Activated naive CD8-positive, alpha-beta T cell treated with anti-CD3 and anti-CD28 coated beads, Interleukin-2, amount 50 U/mL, for 24 hours (primary cell): ENCODE measurements at regions not wholly inside any gene's neighbourhood (a gene's known extent, or its start where the extent isn't known, plus 50 kb on each side); places are given as distances from the start of the nearest gene placed in this dataset.
"Not testable (repeated sequence)": the region's sequence is repeated elsewhere in the genome, so short reads cannot be mapped to it uniquely, and the experiment has no call there.

Experiments used
- ATAC-seq: fragments of 150-1000 bp; cut with Tn5 transposase; one replicate; pipeline ENCODE4 v1.10.0; 2021
- DNase-seq: peaks from one replicate; pipeline ENCODE4 v3.0.0; 2021
- H3K27ac Mint-ChIP-seq: one replicate; pipeline ENCODE4 v1.8.0; 2021; ENCODE audit warnings: mild to moderate bottlenecking, mixed read lengths
- H3K27me3 Mint-ChIP-seq: one replicate; pipeline ENCODE4 v1.8.0; 2021; ENCODE audit warnings: mixed read lengths
- H3K36me3 Mint-ChIP-seq: one replicate; pipeline ENCODE4 v1.8.0; 2021; ENCODE audit warnings: low read depth, mixed read lengths
- H3K4me1 Mint-ChIP-seq: one replicate; pipeline ENCODE4 v1.8.0; 2021; ENCODE audit warnings: mixed read lengths
- H3K4me3 Mint-ChIP-seq: one replicate; pipeline ENCODE4 v1.8.0; 2021; ENCODE audit warnings: mild to moderate bottlenecking, moderate library complexity, mixed read lengths
- H3K9me3 Mint-ChIP-seq: one replicate; pipeline ENCODE4 v1.8.0; 2021; ENCODE audit warnings: mixed read lengths

DNA sequence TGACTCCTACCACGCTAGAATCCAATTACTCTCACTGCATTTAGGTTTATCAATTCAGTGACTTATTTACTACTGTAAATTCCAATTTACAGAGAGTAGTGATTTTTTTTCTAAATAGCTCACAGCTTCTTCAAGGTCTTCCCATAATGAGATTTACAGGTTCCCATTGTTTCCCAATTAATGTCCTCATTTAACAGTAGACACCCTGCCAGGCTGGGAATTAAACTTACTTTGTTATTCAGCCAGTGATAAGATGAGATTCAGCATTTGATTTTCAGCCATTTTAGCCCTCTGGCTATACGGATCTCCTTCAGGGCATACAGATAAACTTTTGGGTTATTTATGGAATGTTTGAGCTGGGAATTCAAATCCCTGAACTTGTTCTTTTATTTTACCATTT lies 582.9 kb upstream of the EYS start:
- Mint-ChIP-seq H3K9me3 (peaks cover 3% of the 10 kb centered on the region), H3K4me3 (no peak overlapping the region), H3K4me1 (no peaks in the 10 kb centered on the region), H3K27ac (no peak overlapping the region), H3K36me3 (no peaks in the 10 kb centered on the region), H3K27me3 (no peaks in the 10 kb centered on the region)
- ATAC-seq (no peak), DNase-seq (no peak)

DNA sequence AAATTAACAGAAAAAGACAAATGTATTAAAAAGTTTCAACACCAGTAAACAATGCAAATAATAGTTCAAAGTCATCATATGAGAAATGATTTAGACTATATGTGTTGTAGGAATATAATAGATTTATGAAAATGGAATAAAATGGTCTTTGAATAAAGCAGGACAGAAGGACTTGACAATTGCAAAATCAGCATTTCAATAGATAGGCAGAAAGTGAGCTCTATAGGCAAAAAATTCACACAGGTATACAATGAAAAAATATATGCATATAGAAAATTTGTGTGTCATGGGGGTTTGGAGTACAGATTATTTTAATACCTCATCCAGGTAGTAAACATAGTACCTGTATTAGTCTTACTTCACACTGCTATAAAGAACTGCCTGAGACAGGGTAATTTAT lies 571.1 kb upstream of the EYS start:
- Mint-ChIP-seq H3K36me3 (no peaks in the 10 kb centered on the region), H3K9me3 (peaks cover 7% of the 10 kb centered on the region), H3K27me3 (no peaks in the 10 kb centered on the region), H3K4me1 (no peaks in the 10 kb centered on the region), H3K27ac (no peak overlapping the region), H3K4me3 (no peak overlapping the region)
- ATAC-seq: no peak
- no peak for DNase-seq

DNA sequence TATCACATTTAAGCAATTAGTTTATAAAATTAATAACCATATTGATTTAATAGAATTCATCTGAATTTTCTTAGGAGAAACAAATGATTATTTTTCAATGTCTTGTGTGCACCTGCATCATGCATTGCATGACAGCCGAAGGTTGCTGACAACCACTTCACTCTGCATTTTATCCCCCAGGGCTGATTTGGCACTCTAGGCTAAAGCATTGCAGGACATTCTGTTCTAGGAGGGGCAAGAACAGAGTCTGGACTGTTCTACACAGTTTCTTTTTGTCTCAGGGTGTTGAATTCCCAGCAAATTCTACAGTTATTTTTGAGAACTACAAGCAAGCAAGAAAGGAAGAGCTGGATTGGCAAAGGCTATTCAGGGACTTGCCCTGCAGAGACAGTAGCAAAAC lies 570.4 kb upstream of the EYS start:
- ATAC-seq: no peak
- H3K4me3 Mint-ChIP-seq: no peak overlapping the region
- H3K36me3 Mint-ChIP-seq: no peaks in the 10 kb centered on the region
- no peak for DNase-seq
- no peaks in the 10 kb centered on the region for H3K27me3 Mint-ChIP-seq
- no peak overlapping the region for H3K27ac Mint-ChIP-seq
- no peaks in the 10 kb centered on the region for H3K4me1 Mint-ChIP-seq
- peaks cover 7% of the 10 kb centered on the region for H3K9me3 Mint-ChIP-seq

DNA sequence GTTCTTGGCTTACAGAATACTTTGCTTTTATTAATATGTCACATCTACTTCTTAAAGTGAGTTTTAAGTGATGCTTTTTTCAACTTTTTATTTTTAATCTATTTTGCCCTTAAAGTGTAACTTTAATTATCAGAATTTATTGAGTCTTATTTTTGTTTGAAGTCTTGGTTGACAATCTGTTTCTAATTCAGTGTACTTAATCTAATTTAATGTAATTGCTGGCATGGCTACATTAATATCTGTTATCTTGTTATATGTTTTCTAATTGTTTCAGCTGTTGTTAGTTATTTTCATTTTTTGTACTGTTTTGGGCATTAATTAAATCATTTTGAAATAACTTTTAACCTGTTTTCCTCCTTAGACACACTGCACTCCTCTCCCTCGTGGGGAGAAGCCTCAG lies 558.7 kb upstream of the EYS start:
- no peak overlapping the region for H3K4me3 Mint-ChIP-seq
- H3K27ac Mint-ChIP-seq: no peak overlapping the region
- DNase-seq: no peak
- ATAC-seq: no peak
- no peaks in the 10 kb centered on the region for H3K27me3 Mint-ChIP-seq
- H3K36me3 Mint-ChIP-seq: no peaks in the 10 kb centered on the region
- peaks cover 12% of the 10 kb centered on the region for H3K9me3 Mint-ChIP-seq
- no peaks in the 10 kb centered on the region for H3K4me1 Mint-ChIP-seq

DNA sequence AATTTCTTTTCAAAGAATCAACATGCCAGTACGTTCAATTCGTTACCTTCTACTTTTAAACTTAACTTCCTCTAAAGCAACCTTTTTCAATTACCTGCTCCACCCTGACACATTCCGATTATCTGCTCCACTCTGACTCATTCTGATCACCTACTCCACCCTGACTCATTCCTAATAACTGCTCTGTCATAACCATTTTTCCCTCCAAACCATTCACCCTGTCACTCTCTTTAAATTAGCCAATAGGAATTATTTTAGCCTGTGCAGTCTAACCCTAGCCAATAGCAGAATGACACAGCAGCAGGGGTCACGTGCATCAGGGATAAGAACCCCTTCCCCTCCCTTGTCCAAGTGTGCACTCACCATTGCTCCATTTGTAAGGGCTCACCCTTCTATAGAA lies 557.4 kb upstream of the EYS start:
- Mint-ChIP-seq H3K27me3 (no peaks in the 10 kb centered on the region), H3K4me3 (no peak overlapping the region), H3K27ac (no peak overlapping the region), H3K36me3 (no peaks in the 10 kb centered on the region), H3K4me1 (no peaks in the 10 kb centered on the region), H3K9me3 (peaks cover 17% of the 10 kb centered on the region)
- DNase-seq: no peak
- ATAC-seq: no peak

DNA sequence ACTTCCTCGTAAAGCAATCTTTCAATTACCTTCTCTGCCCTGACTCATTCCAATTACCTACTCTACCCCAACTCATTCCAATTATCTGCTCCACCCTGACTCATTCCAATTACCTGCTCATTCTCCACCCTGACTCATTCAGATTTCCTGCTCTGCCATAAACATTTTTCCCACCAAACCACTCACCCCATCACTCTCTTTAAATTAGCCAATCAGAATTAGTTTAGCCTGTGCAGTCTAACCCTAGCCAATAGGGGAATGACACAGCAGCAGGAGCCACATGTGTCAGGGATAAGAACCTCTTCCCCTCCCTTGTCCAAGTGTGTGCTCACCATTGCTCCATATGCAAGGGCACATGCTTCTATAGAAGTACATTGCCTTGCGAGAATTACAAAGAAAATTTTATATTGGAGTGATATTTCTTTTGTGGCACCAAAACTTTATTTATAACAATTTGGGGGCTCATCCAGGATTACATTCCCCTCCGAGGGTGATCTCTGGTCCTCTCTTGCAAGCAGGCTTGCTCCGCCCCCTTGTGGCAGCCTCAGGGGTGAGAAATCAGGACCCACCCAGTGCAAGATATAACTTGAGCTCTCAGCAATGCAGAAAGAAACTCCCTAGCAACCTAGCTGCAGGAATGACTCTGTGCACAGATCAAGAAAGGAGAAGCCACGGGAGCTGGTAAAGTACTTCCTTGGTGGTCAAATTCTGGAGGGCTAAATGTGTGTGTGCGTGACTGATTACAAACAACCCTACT lies 551.9 kb upstream of the EYS start:
- DNase-seq, H3K27me3 Mint-ChIP-seq, H3K27ac Mint-ChIP-seq, H3K4me3 Mint-ChIP-seq, H3K4me1 Mint-ChIP-seq, H3K36me3 Mint-ChIP-seq, ATAC-seq: not testable (repeated sequence)
- peaks cover 32% of the 10 kb centered on the region for H3K9me3 Mint-ChIP-seq

DNA sequence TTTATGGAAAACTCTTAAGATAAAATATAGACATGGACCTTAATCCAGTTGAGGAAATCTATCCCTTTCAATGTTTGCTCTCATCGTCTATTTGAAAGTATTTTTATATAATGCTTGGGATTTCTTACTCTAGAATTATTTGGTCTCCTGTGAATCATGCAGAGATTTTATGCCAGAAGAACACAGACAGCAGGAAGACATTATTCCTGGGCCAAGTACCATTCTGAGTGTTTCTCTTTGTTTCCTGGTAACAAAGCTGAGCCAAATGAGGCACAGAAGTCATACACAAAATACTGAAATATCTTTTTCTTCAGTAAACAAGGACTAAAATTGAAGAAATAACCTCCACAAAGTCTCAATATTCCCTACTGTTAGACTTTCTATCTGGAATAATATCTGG lies 538.2 kb upstream of the EYS start:
- DNase-seq (no peak), ATAC-seq (no peak)
- Mint-ChIP-seq H3K27me3 (no peaks in the 10 kb centered on the region), H3K4me3 (no peak overlapping the region), H3K4me1 (no peaks in the 10 kb centered on the region), H3K27ac (no peak overlapping the region), H3K36me3 (no peaks in the 10 kb centered on the region), H3K9me3 (peaks cover 25% of the 10 kb centered on the region)

DNA sequence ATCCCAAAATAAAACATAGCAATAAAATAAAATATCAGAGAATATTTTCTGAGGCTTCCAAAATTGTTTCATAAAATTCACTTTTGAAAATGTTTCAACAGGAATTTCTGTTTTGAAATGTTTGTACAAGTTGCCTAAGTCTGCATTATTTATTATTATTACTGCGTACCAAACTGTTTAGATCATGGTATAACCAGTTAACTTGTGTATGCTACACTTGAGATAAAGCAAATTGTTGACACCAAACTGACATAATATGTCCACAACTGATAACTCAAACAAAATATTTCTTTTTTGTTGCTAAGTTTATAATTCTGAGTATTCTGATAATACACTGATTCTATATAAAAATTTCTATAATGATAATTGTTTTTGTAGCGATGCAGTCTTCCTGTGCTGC lies 531.8 kb upstream of the EYS start:
- H3K27ac Mint-ChIP-seq: no peak overlapping the region
- no peaks in the 10 kb centered on the region for H3K9me3 Mint-ChIP-seq
- H3K4me1 Mint-ChIP-seq: no peaks in the 10 kb centered on the region
- DNase-seq (no peak), ATAC-seq (no peak)
- H3K36me3 Mint-ChIP-seq: no peaks in the 10 kb centered on the region
- no peaks in the 10 kb centered on the region for H3K27me3 Mint-ChIP-seq
- no peak overlapping the region for H3K4me3 Mint-ChIP-seq

DNA sequence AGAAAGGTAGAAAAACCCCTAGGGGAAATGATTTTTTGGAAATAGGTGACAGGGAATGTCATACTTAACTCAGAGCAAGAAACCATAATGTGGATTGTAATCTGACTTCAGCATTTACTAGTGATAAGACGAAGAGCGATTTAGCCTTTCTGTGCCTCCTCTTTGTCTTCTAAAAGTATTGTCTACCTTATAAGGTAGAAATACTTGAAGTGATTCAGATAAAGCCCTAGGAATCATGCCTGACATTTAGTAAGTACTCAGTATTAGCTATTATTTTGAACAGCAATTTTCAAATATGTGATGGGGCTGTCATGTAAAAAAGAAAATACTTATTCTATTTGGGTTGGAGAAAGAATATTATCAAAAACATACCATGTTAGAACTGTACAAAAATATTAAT lies 525.9 kb upstream of the EYS start:
- DNase-seq: no peak
- Mint-ChIP-seq H3K9me3 (no peaks in the 10 kb centered on the region), H3K27me3 (no peaks in the 10 kb centered on the region), H3K4me1 (no peaks in the 10 kb centered on the region), H3K4me3 (no peak overlapping the region), H3K27ac (no peak overlapping the region), H3K36me3 (no peaks in the 10 kb centered on the region)
- no peak for ATAC-seq

DNA sequence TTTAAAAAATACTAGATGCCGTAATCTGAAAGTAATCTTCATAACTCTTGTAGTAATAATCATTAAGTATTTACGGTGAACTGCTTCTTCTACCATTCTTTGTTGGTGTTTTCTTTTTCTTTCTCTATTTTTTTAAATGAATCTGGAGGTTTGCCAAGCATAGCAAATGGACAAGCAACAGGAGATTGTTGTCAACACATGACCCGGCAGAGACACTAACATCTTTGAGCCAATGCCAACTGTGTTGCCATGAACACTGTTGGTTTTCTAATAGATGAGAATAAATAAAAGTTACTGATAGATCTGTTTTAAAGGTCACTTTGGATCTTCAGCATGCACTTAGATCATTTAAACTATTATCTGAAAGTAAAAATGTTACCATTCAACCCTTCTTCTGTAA lies 523.6 kb upstream of the EYS start:
- Mint-ChIP-seq H3K4me1 (no peaks in the 10 kb centered on the region), H3K36me3 (no peaks in the 10 kb centered on the region), H3K4me3 (no peak overlapping the region), H3K9me3 (no peaks in the 10 kb centered on the region), H3K27ac (no peak overlapping the region), H3K27me3 (no peaks in the 10 kb centered on the region)
- DNase-seq: no peak
- no peak for ATAC-seq

DNA sequence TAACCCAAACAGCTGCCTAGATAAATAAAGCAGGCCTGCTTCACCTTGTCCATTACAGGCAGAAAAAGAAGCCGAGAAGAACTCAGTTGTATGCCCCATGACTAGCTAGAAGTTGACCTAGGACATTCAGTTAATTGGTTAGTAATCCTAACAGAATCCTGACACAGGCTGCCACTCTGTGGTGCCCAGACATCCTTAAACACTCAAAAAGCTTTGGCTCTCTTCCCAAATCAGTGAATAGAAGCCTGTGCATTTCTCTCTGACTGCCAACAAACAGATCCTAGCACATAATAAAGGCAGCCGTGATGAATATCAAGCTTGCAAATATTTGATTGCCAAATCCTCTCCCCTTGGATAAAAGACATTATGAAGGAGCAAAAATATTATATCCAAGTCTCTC lies 519.1 kb upstream of the EYS start:
- H3K36me3 Mint-ChIP-seq: no peaks in the 10 kb centered on the region

DNA sequence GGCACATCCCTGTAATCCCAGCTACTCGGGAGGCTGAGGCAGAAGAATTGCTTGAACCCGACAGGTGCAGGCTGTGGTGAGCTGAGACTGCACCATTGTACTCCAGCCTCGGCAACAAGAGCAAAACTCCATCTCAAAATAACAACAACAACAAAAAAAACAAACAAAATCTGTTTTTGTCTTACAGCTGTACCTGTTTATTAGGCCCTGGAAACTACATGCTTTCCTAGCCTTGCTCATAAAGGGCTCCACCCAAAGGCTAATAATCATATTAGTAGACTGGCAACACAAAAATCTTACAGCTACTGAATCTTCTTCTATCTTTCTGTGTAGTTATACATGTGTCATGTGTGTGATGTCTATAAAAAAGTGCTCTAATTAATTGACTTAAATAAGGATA lies 503.9 kb upstream of the EYS start:
- Mint-ChIP-seq H3K4me3 (no peak overlapping the region), H3K36me3 (no peaks in the 10 kb centered on the region), H3K27ac (no peak overlapping the region), H3K9me3 (peaks cover 26% of the 10 kb centered on the region), H3K4me1 (no peaks in the 10 kb centered on the region), H3K27me3 (no peaks in the 10 kb centered on the region)
- no peak for ATAC-seq
- no peak for DNase-seq

More for the DNA sequence above, 519.1 kb upstream of the EYS start:
- no peaks in the 10 kb centered on the region for H3K27me3 Mint-ChIP-seq
- DNase-seq (no peak), ATAC-seq (no peak)
- H3K27ac Mint-ChIP-seq: no peak overlapping the region
- H3K4me3 Mint-ChIP-seq: no peak overlapping the region
- H3K4me1 Mint-ChIP-seq: no peaks in the 10 kb centered on the region
- no peaks in the 10 kb centered on the region for H3K9me3 Mint-ChIP-seq

DNA sequence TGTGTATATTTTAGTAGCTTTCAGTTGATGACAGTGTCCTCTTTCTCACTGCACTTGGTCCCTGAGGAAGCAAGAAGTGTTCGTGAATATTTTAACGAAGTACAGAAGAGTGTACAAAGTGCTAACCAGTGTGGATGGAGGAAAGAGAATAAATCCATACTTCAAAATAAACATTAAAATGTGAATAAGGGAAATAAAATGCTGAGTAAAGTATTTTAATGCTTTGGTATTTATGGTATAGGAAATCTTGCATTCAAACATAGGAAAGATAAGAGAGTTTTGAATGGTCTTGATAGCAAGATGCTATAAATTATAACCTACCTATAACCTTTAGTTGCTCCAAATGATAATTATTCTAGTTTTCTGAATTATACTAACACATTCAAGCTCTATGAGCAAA lies 493.4 kb upstream of the EYS start:
- no peak overlapping the region for H3K4me3 Mint-ChIP-seq
- no peaks in the 10 kb centered on the region for H3K27me3 Mint-ChIP-seq
- no peak for ATAC-seq
- H3K36me3 Mint-ChIP-seq: no peaks in the 10 kb centered on the region
- no peak for DNase-seq
- H3K9me3 Mint-ChIP-seq: peaks cover 5% of the 10 kb centered on the region
- no peak overlapping the region for H3K27ac Mint-ChIP-seq
- H3K4me1 Mint-ChIP-seq: no peaks in the 10 kb centered on the region

DNA sequence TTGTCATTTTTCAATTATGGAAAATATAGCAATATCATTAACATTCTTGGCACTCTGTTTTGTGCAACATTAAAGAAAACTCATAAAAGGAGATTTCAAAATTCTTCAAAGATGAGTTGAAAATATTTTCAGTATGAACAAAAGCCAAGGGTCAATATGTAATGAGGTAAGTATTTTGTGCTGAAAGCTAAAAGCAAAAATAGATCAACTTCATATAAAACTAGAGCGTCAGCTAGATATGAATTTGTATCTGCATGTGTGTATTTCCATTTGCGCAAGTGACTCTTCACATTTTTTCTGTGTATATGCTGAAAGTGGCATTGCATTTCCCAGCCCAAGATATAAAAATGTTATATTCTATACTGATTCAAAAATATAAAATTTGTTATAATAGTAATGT lies 492.1 kb upstream of the EYS start:
- Mint-ChIP-seq H3K9me3 (peaks cover 4% of the 10 kb centered on the region), H3K4me3 (no peak overlapping the region), H3K36me3 (no peaks in the 10 kb centered on the region), H3K27ac (no peak overlapping the region), H3K27me3 (no peaks in the 10 kb centered on the region), H3K4me1 (no peaks in the 10 kb centered on the region)
- DNase-seq (no peak), ATAC-seq (no peak)

DNA sequence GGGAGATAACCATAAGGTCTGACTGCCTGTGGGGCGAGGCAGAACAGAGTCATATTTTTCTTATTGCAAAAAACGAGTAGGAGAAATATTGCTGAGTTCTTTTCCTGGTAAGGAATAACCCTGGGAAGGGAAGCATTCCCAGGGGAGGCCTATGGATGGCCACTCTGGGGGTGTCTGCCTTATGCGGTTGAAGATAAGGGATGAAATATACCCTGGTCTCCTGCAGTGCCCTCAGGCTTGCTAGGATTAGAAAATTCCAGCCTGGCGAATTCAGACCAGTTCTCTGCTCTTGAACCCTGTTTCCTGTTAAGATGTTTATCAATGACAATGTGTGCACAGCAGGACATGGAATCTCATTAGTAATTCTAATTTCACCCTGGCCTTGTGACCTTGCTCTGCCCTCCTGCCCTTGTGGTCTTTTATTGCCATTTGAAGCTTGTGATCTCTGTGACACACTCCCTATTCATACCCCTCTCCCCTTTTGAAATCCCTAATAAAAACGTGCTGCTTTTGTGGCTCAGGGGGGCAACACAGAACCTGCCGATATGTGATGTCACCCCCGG lies 491.1 kb upstream of the EYS start:
- Mint-ChIP-seq H3K9me3 (peaks cover 4% of the 10 kb centered on the region), H3K4me1 (no peaks in the 10 kb centered on the region), H3K36me3 (no peaks in the 10 kb centered on the region), H3K27ac (no peak overlapping the region), H3K27me3 (no peaks in the 10 kb centered on the region), H3K4me3 (no peak overlapping the region)
- ATAC-seq: no peak
- DNase-seq: no peak

DNA sequence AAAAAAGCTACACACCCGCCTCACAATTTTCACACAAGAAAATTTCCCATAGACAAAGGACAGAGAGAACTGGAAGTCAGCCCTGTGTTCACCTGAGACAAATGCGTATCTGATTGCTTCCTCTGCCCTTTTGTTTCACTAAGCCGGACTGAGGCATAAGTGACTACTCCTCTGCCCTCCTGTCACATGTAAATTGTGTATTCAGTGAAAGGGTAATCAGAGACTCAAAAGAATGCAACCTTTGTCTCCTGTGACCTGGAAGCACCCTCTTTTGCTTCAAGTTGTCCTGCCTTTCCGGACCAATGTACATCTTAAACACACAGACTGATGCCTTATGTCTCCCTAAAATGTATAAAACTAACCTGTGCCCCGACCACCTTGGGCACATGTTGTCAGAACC lies 483.8 kb upstream of the EYS start:
- Mint-ChIP-seq H3K4me1 (no peaks in the 10 kb centered on the region), H3K27ac (no peak overlapping the region), H3K9me3 (peaks cover 14% of the 10 kb centered on the region), H3K27me3 (no peaks in the 10 kb centered on the region), H3K4me3 (no peak overlapping the region), H3K36me3 (no peaks in the 10 kb centered on the region)
- DNase-seq (no peak), ATAC-seq (no peak)
